ENCODE measurements at regions not wholly inside any gene's neighbourhood (a gene's known extent, or its start where the extent isn't known, plus 50 kb on each side); places are given as distances from the start of the nearest gene placed in this dataset.
"Not testable (repeated sequence)": the region's sequence is repeated elsewhere in the genome, so short reads cannot be mapped to it uniquely, and the experiment has no call there.

DNA sequence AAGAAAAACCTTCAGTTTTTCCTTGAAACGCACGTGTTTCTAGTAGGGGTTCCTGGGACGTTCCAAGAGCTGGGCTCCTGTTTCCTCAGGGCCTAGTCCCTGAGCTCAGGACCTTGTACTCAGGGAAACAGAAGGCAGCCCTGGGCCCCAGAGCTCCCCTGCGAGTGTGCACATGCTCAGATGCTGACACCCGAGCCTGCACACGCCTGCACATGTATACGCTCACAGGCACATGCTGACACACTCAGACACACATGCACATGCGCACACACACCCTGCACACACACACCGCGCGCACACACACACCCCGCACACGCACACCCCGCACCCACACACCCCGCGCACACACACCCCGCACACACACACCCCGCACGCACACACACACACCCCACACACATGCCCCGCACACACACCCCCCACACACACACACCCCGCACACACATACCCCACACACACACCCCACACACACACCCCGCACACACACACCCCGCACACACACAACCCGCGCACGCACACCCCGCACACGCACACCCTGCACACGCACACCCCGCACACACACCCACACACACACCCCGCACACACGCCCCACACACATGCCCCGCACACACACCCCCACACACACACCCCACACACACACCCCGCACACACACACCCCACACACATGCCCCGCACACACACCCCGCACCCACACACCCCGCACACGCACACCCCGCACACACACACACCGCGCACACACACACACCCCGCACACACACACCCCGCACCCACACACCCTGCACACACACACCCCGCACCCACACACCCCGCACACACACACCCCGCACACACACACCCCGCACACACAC lies 52.2 kb downstream of the CALML3 start:
- no peak for DNase-seq

GRCh38 chr10:5580038-5580428 lies 55.3 kb downstream of the CALML3 start:
- DNase-seq = not testable (repeated sequence)

GRCh38 chr10:5581670-5582566 lies 57.2 kb downstream of the CALML3 start:
- no peak for DNase-seq

DNA sequence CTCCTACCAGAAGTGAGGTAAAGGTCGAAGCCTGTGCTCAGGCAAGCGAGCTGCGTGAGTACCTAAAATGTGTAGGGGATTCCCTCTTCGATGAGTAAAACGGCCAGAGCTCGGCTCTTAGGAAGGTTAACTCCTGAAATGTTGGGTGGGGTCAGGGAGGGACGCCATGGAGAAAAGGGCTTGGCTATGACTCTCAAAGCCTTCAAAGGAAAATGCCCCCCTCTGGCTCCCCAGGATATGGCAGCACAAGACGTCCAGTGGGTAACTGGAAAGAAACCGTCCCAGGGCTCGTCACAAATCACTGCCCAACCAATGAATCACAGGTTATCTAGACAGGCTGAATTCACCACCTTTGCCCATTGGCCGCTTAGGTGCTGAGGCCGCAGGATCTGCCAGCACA lies 58.0 kb downstream of the CALML3 start:
- DNase-seq = no peak

DNA sequence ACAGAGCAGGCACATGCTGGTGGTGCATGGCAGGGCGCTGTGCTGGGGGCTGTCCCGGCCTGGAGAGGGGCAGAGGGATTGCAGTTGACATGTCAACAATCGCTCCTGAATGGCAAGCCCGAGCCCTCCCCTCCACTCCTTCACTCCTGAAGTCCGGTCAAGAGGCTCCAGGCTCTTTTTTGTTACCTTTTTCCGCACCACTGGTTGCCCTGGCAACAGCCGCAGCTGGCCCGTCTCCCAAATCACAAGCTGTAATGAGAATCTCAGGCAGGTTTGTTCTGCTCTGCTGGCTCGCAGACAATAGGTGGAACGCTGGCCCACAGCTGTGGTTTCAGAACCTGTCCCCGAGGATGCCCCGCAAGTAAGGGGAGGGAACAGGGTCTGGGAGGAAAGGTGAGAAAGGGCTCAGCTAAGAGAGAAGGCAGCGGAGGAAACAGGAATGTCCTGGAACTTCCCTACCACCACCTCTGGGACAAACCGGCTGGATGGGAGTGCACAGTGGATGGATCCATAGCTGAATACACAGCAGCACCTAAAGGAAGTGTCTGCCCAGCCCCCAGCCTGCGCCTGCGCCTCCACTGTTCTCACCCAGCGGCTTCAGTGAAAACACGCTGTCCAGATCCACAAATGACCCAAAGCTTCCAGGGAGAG lies 58.9 kb downstream of the CALML3 start:
- DNase-seq = peak; percentile 69 to 82

DNA sequence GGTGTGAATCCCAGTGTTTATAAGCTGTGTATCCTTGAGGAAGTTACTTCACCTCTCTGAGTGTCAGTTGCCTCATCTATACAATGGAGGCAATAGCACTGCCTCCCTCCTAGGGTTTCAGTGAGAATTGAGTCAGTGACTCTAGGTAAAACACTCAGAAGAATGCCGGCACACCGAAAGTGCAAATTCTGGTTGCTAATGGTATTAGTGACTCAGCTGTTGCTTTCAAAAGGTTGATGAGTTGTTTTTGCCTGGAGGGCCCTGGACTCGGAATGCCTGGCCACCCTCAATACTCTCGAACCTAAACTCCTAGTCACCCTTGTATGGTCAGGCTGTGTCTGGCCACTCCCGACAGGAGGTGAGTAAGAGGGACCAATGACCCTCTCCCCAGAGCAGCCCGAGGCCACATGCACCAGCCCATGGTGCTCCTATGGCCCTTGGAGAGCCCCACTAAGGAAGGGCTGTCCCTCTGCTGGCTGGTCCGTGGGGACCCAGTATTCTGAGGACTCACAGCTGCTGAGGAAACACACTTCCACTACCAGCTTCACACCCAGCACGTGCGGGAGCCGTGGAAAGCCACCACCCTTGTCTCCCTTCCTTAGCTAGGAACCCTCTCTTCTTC lies 60.2 kb downstream of the CALML3 start:
- DNase-seq = no peak

DNA sequence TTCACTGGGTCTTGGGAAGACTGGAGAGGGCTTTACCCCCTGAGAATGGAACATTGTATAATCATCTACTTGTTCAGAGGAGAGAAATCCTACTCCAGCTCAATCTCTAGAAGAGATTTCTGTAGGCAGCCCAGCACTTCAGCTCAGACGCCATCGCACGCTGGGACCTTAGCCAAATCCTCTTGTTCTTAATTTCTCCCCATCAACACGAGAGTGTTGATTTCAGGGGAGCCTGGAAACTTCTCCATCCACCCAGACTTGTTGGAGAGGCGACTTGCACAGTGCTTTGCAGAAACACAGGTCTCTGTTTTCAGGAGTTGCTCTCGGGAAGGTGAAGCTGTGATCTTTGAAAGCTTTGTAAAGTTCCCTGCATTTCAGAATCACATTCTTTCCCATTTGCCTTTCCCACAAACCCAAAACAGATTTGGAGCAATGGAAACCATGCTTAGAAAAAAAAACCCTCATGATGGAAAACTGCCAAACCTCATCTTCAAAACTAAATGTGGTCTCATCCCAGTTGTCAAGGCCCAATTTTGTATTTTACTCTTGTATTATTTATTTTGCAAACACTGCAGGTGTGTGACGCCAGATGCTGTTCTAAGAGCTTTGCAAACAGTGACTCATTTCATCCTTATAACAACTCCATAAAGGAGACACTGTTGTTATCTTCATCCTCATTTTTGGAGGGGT lies 60.9 kb downstream of the CALML3 start:
- DNase-seq = peak in 1 of 2 experiments; percentile 46

GRCh38 chr10:5587151-5588079 lies 62.7 kb downstream of the CALML3 start:
- DNase-seq = no peak

DNA sequence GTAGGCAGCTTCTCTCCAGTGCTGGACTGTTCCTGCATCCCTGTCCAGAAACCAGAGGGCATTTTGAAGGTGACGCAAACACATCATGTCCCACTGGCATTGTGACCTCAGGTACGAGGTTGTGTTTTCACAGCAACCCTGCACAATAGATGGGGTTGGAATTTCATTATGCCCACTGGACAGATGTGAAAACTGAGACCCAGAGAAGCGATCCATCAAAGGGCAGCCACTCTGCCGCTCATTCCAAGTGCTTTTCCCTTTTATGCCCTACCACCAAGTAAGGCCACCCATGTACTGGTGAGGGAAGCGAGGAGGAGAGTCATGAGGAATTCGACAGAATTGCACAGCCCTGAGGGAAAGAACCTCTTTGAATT lies 63.3 kb downstream of the CALML3 start:
- no peak for DNase-seq

DNA sequence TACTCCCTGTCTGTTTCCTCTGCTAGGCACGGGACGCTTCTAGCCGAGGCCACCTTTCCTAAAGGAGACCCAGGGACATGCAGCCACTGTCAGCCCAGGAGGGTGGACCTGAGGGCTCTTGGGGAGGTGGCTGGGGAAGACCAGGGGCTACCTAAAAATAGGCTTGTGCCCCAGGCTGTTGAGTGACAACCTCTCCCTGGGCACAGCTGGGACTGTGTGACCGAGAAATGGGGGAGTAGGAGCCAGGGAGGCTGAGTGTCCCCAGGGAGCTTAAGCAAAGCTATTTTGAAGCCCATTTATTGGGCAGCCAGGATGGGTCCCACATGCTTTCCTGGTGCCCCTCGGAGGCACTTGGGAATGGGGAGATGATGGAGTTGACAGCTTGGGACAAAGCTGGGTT lies 63.8 kb downstream of the CALML3 start:
- DNase-seq = no peak
